GM03348 (cell line): ENCODE measurements at regions not wholly inside any gene's neighbourhood (a gene's known extent, or its start where the extent isn't known, plus 50 kb on each side); places are given as distances from the start of the nearest gene placed in this dataset.
"Not testable (repeated sequence)": the region's sequence is repeated elsewhere in the genome, so short reads cannot be mapped to it uniquely, and the experiment has no call there.

Experiments
- DNase-seq: peaks from one replicate; pipeline ENCODE4 v3.0.0; 2012; ENCODE audit warnings: low spot score

GRCh38 chr7:10593080-10593479, 380.6 kb upstream of the PHF14 start:
- DNase-seq = no peak

DNA sequence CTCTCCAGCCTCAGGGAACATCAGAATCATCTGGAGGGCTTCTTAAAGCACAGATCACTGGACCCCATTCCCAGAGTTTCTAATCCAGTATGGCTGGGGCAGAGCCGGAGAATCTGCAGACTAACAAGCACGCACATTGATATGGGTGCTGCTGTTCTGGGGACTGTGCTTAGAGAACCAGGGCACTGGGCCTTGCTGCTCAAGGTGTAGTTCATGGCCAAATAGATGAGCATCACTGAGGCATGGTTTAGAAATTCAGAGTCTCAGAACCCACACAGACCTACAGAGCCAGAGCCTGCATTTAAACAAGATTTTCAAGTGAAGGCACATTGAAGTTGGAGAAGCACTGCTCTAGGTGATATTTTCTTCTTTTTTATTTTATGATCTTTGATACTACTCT, 376.8 kb upstream of the PHF14 start:
- DNase-seq = no peak

GRCh38 chr7:10604128-10604527, 369.5 kb upstream of the PHF14 start:
- DNase-seq = no peak

GRCh38 chr7:10612950-10613349, 360.7 kb upstream of the PHF14 start:
- no peak for DNase-seq

DNA sequence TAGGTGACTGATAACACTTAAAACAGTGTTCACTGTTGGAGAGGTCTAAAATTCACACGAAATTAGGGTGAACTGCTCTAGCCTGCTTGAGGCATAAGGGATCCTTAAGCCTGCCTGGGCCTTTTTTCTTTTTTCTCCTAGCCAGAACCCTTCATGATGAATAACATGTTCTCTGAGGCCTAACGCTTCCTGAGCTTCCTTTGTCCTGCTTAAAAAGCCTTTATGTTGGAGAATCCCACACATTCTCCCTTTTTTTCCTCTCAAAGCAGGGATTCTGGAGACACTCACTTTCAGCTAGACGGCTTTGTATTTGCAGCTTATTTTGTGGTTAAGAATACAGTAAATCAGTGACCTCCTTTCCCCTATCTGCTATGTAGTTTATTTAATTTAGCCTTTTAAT, 354.7 kb upstream of the PHF14 start:
- no peak for DNase-seq

- no peak for DNase-seq
Observed at GRCh38 chr7:10632712-10633111, 341.0 kb upstream of the PHF14 start.

DNA sequence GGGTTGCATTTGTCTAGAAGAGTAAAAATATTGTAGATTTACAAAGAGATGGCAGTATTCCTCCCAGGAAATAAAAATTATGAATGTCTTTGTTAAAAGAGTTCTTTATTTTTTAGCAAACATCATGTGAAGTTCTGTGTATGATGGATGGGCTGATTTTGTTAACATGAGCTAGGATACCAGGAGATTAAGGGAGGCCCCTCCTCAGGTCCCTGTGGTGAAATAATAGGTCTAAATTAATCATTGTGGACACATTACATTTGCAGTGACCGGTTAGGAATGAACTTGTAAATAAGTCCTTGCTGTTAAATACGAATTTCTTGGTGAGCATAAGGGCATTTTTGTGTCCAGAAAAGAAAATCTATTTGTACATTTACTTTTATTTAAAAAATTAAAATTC, 339.4 kb upstream of the PHF14 start:
- DNase-seq = no peak

- no peak for DNase-seq
Observed at GRCh38 chr7:10637991-10638390, 335.7 kb upstream of the PHF14 start.

GRCh38 chr7:10643545-10643944, 330.1 kb upstream of the PHF14 start:
- DNase-seq = no peak

GRCh38 chr7:10644849-10645248, 328.8 kb upstream of the PHF14 start:
- no peak for DNase-seq

DNA sequence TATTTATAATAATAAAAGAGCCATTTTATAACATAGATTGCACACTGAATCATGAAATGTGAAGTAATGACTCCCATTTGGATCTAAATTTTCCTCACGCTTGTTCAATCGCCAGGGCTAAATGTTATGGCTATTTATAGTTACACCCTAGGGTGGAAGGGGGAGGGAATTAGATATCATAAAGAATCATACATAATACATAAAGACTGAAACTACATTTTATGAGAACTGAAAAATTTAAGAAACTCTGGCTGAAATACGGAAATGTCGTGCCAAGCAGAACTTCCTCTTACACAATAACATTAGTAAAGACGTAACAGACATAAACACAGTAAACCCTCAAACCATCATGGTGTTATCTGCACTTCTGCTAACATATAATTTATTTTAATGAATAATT, 327.5 kb upstream of the PHF14 start:
- DNase-seq = no peak

- no peak for DNase-seq
Observed at GRCh38 chr7:10648289-10648688, 325.4 kb upstream of the PHF14 start.

GRCh38 chr7:10649120-10649519, 324.6 kb upstream of the PHF14 start:
- not testable (repeated sequence) for DNase-seq

DNA sequence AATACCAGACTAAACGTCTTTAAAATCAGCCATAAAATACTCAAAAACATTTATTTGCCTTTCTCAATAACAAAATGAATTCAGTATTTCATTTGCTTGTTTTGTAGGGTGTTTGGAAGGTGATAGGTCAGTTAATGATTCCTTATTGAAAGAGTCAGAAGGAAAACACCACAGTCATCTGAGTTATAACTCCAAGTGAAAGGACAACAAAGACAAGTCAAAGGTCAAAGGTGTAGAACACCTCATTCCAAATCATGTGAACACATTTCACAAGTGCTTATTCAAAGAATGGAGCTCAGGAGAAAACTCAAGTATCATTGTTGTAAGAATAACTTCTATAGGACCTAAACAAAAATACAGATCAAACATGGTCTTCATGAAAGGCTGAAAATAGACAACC, 318.6 kb upstream of the PHF14 start:
- DNase-seq = no peak

DNA sequence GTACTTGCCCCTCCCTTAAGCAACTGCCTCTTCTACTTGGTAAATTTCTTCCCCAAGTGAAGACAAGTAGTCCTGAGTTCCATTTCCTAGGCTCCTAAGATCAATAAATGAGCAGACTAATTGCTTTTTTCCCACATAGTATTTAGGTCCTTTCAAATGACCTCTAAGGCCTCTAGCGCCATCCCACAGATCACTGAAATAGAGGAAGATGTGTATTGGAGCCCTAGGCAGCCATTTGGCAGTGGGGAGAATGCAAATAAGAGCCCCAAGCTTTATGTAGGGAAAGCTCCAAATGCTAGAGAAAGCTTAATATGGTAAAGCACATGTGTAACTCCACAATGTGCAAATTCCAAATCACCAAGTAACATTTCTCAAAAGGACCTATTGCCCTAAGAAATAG, 316.5 kb upstream of the PHF14 start:
- no peak for DNase-seq

DNA sequence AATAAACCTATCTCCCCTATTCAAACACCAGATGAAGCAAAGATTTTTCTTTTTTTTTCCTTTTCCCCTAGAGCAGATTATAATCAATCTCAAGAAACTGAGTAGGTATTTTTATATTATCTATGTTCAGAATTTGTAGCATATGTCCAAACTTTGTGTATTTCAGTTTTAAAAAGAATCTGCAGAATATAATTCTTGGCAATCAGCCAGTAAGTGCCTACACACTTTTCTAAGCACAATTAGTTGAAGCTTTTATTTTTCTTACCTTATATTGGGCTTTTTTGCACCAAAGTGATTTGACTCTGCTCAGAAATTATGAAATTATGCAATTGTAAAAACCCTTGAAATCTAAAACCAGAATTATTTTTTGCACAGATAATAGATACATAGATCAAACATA, 315.8 kb upstream of the PHF14 start:
- no peak for DNase-seq

DNA sequence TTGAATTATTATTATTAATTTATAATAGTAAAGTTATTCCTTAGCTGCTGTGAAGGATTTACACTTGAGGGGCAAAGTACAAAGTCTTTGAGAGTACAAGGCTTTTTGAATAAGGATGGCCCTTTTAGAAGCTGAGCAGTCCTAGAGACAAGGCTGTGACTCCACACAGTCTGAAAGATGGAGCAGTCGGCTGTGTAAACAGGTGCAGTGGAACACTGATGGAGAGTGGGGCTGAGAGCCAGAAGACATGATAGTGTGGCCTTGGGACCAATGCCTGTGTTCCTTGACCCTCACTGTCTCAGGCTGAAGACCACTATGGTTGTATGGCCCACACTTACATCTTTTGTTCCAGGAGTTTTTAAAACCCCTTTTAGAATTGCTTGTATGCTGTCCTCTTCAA, 311.2 kb upstream of the PHF14 start:
- DNase-seq = no peak

- no peak for DNase-seq
Observed at GRCh38 chr7:10662982-10663884, 310.4 kb upstream of the PHF14 start.

DNA sequence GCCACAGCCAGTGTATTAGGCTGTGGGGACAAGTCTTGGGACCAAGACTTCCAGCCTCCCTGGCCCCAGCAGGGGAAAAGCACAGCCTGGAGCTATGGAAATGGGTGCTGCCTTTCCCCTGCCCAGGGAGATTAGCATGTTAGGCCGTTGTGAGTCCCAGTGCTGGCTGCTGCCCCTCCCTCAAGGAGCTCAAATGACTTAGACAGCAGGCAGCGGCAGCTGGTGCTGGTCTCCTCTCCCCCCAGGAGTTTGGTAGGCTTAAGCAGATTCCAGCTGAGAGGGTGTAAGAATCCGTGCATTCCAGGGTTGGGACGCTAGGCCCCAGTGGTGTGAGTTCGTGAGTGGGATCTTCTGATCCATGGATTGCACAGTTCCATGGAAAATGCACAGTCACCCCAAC, 301.5 kb upstream of the PHF14 start:
- no peak for DNase-seq

DNA sequence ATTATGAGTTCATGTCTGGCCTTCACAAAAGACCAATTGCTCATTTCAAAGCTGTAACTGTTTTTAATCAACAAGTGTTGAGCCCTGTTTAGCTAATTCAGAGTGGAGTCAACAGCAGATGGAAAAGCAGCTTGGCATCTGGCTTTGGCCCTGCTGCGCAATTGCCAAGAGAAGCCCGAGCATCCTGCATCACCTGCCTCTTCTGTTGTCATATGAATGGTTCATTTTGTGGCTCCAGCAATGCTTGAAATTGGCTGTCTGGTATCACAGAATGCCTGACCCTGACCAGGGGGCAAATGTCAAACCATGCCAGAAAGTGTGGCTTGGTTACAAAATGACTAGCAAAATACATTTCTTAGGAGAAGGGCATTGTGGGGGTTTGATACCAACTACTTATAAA, 296.5 kb upstream of the PHF14 start:
- DNase-seq = no peak

DNA sequence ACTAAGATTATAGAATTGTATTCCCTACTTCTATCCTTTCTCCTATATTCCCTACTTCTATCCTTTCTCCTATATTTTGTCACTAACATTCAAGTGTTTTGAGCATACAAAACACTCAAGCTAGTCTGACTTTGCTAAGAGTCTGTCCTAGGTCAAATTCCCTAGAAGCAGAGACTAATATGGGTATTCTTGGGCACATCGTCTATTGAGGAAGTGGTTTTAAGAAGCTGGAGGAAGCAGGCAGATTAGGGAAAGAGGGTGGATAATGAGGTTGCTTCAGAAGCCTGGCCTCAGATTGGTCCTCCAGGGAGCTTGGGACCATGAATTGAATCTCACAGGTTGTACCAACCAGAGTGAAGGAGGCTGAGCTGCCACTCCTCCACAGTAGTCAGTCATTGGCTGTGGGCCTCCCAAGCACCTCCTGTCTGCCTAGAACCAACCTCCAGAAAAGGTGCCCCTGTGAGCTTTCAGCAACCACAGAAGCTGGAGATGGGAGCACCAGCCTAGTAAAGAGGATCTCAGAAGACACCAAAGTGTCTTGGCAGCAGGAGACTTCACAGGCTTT, 295.9 kb upstream of the PHF14 start:
- no peak for DNase-seq

DNA sequence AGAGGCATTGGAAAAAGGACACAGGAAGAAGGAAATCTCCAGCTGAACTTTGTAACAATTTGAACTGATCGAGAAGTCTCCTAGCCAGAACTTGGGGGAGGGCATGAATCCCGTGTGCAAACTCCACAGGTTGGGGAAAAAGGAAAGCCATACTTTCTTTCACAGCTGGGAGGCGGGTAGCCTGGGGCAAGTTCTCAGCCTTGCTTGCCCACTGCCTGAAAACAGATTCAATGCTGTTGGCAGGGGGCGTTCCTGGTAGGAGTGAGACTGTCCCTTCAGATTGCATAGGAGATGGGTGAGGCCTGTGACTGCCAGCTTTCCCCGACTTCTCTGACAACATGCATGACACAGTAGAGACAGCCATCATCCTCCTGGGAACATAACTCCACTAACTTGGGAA, 289.1 kb upstream of the PHF14 start:
- no peak for DNase-seq

- no peak for DNase-seq
Observed at GRCh38 chr7:10685040-10685439, 288.6 kb upstream of the PHF14 start.

- DNase-seq = no peak
Observed at GRCh38 chr7:10688544-10688943, 285.1 kb upstream of the PHF14 start.
